ENCODE measurements at regions not wholly inside any gene's neighbourhood (a gene's known extent, or its start where the extent isn't known, plus 50 kb on each side); places are given as distances from the start of the nearest gene placed in this dataset.

DNA sequence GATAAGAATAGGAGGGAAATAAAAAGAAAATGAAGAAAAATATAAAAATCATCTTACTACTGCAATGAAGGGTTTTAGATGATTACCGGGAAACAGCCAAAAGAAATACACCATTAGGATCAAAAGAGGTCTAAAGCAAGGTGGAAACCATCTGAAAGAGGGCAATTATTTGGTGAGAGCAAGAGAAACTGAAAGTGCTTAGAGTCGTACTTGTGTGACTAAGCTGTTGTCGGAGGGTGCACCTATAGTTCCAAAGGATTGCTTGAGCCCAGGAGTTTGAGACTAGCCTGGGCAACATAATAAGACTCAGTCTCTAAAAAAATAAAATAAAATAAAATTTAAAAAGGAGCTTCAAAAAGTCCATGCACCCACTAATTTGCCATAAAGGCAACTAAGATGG is 169.5 kb downstream of the DKK1 start:
- TF ChIP-seq, protein P1, sequence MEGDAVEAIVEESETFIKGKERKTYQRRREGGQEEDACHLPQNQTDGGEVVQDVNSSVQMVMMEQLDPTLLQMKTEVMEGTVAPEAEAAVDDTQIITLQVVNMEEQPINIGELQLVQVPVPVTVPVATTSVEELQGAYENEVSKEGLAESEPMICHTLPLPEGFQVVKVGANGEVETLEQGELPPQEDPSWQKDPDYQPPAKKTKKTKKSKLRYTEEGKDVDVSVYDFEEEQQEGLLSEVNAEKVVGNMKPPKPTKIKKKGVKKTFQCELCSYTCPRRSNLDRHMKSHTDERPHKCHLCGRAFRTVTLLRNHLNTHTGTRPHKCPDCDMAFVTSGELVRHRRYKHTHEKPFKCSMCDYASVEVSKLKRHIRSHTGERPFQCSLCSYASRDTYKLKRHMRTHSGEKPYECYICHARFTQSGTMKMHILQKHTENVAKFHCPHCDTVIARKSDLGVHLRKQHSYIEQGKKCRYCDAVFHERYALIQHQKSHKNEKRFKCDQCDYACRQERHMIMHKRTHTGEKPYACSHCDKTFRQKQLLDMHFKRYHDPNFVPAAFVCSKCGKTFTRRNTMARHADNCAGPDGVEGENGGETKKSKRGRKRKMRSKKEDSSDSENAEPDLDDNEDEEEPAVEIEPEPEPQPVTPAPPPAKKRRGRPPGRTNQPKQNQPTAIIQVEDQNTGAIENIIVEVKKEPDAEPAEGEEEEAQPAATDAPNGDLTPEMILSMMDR (IDR thresholded peaks at IDR 0.05; ENCODE audit: insufficient read depth, low read length): no peak
- no peak overlapping the region for H3K4me3 ChIP-seq (ENCODE audit: low read depth, low read length)
- DNase-seq (ENCODE audit: low read depth): no peak

DNA sequence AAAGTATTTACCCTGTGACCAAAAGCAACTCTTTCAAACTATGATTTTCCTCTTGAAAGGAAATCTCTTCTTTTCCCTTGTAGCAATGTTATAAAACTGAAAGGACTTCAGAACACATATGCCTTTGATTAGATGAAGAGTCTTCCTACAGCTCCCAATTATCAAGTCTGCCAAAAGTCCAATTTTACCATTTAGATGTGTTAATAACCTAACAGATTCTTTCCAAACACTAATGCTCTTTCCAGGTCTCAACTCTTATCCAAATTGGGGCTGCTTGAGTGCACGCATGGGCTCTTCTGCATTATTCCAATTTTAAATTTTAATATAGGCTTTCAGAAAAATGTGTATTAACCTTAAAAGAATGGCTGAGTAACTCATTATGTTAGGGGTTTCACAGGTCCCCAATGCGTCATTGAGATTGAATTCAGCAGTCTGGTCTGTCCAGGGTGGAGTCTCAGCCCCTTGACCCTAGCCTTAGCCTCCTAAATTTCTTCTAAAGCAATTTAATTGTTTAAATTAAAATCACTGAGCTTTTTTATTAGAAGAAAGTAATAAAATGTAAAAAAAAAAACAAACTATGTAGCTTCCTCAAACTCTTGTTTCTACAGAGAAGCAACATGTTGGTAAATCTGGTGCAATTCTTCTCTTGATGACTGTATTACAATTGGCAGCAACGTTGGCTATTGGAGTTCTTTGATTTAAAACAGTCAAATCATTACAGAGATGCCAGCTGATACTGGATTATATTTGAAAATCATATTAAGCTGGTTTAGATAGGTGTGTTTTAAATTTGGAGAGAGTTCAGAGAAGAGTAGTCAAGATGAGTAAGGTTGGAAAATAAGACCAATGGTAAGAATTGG is 170.4 kb downstream of the DKK1 start:
- TF ChIP-seq, protein P1 (IDR thresholded peaks at IDR 0.05; ENCODE audit: insufficient read depth, low read length): no peak
- H3K4me3 ChIP-seq (ENCODE audit: low read depth, low read length): no peak overlapping the region
- peak; percentile 50 for DNase-seq (ENCODE audit: low read depth)

DNA sequence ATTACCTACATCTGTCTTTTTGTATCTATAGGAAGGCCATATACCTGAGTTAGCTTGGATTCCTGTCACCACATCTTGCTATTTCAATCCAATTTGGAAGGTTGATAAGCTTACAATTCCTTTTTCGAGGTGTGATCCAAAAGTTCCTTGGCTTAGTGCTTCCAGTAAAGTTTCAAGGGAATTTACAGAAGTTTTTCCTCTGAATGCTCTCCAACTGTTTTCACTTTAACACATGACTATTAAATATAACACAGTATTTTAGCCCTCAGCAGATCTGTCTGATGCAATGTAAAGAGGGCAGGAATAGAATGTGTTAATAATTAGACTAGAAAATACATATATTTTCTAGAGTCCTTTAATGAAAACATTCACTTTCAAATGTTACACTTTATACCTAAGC is 171.4 kb downstream of the DKK1 start:
- peak; percentile 49 for DNase-seq (ENCODE audit: low read depth)
- TF ChIP-seq, protein P1 (IDR thresholded peaks at IDR 0.05; ENCODE audit: insufficient read depth, low read length): no peak
- H3K4me3 ChIP-seq (ENCODE audit: low read depth, low read length): no peak overlapping the region

DNA sequence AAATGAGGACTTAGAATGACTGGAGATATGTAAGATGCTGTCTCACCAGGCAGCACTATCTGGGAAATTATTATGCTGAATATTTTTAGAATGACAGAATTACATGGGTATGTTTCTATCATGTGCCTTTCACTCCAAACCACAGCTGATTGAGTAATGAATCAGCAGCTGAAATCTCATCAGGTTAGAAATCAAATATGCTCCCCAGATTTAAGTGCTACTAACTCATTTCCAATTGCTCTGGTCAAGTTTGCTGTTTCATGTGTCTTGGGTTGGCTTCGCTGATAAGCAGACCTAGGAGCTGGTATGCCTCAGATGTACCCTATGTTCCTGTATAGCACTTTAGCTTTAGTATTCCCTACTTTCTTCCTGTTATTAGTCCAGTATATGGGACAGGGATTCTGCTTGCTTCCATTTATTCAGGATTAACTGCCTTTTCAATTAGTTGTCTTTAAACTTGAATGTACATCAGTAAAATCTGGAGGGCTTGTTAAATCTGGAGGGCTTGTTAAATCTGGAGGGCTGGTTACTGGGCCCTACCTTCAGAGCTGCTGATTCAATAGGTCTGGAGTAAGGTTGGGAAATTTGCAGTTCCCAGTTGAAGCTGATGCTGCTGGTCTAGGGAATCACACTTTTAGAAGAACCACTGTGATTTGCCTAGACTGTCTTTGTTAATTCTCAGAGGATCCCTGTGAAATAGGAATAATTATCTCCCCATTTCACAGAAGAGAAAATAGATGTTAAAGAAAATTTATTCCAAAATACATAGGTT is 172.9 kb downstream of the DKK1 start:
- H3K4me3 ChIP-seq (ENCODE audit: low read depth, low read length): no peak overlapping the region
- TF ChIP-seq, protein P1 (IDR thresholded peaks at IDR 0.05; ENCODE audit: insufficient read depth, low read length): no peak

DNA sequence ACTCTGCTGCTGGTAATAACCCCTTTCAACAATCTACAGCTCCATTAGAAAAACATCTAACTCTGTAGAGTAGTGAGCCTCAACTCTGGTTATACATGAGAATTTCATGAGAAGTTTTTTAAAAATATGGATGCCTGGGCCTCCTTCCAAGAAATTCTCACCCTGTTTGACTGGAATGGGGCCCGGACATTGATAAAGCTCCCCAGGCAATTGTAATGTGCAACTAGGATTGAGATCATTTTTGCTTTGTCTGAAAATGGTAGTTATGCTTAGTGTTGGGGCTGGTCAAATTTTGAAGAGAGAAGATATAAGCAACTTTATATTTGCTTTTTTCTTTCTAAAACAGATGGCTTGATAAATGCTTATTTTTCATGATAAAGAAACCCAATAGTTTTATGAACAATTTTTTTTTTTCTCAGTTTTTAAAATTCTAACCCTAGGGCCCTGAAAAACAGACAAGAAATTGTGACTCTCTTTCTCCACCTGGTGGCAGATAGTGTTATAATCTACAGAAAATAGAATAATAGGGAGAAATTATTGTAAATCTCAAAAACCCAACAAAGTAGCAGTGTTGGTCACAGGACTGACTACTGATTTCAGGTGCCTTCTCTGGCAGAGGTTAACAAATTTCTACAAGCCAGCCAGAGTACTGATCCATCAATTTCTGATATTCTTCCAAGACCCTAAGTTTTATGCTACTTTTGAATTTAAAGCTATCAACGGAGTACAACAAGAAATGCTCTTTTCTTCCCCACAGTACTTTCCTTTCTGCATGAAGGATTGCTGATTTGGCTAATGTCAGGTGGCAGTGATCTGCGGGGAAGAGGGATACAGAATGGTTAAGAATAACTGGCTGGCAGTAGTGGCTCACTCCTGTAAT is 174.8 kb downstream of the DKK1 start:
- H3K4me3 ChIP-seq (ENCODE audit: low read depth, low read length): no peak overlapping the region
- TF ChIP-seq, protein P1 (IDR thresholded peaks at IDR 0.05; ENCODE audit: insufficient read depth, low read length): peak; percentile 51
- DNase-seq (ENCODE audit: low read depth): peak; percentile 83

More for the DNA sequence above, 172.9 kb downstream of the DKK1 start:
- DNase-seq (ENCODE audit: low read depth): peak; percentile 91

DNA sequence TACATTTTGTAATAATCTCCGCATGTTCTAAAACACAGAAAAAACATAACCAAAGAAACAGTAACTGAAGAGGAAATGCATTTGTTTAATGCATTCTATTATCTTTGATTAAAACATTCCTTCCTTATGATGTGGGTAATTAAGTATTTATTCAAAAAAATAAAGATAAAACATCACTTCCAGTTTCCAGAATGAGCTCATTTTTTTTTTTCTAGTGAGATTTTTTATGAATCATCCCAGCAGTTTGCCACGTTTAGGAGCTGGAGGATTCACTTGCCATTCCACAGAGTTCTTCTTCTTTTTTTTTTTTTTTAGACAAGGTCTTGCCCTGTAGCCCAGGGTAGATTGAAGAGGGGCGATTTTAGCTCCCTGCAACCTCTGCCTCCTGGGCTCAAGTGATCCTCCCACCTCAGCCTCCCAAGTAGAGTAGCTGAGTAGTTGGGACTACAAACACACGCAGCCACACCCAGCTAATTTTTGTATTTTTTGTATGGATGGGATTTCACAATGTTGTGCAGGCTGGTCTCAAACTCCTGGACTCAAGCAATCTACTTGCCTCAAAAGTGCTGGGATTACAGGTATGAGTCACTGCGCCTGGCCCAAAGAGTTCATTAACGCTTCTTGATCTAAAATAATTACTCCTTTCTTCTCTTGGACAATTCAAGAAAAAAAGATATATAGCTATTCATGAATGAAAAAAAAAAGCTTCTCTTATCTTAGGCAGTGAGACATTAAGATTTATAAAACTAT is 177.3 kb downstream of the DKK1 start:
- H3K4me3 ChIP-seq (ENCODE audit: low read depth, low read length): no peak overlapping the region
- TF ChIP-seq, protein P1 (IDR thresholded peaks at IDR 0.05; ENCODE audit: insufficient read depth, low read length): no peak
- DNase-seq (ENCODE audit: low read depth): peak; percentile 46

Data from fibroblast of the aortic adventitia (primary cell).